Hematopoietic multipotent progenitor cell treated with erythropoietin and hydrocortisone succinate and interleukin-3 and kit ligand, for 15 days (in vitro differentiated cells): ENCODE measurements at regions not wholly inside any gene's neighbourhood (a gene's known extent, or its start where the extent isn't known, plus 50 kb on each side); places are given as distances from the start of the nearest gene placed in this dataset.

Experiments used
- DNase-seq: peaks from one replicate; pipeline ENCODE4 v3.0.0-alpha.2; 2015; ENCODE audit warnings: low spot score

DNA sequence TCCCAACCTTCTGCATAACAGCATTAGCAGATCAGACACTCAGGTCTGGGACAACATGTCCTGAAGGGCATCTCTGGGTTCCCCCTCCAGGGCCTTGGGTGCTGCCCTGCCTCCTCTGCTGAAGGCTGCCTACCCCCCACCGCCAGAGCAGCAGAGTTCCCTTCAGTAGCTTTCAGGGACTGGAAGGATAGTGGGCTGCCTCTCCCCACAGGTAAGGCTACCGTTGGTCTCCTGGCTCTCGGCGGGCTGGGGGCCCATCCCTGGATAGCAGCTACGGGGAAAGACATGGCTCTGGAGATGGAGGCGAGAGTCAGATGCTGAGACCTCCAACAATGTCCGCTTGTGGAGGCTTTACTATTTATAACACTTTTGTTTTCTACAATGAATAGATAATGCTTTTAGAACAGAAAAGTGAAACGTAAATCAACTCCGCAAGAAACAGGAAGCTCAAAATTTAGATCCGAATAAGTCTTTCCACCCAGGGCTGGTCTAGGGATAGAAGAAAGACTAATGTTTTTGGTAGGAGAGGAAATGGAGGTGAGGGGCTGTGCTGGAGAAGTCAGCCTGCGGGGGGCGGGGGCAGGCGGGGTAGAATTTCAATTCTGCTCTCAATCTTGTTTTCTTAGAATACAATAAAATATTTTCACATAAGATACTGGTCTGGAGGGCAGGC lies 58.4 kb downstream of the ARL4C start:
- no peak for DNase-seq

DNA sequence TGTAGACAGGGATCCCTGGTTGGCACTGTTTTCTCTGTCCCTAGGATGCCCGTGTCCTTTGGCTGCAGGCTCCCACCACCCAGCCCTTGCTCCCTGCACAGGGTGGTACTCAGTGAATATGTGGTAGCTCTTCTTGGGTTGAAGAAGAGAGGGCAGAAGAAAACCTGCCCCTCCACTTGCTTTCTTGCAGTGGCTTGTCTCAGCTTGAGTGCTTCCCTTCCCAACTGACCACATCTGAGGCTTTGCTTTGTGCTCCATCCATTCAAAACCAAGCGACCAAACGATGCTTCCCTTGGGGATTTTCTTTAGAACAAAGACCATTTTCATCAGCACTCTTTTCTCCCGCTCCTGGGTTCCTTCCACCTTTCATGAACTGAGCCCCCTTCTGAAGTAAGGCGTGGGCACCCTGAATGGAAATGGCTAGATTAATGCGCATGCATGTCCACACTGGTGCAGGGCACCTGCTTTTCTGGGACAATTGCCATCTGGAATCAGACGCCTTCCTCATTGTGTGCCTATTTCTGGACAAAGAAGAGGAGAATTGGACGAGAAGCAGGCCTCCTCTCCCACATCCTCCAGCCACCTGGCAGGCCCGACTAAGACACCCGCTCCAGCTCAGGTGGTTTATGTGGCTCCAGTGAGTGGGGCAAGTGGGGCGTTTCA lies 59.1 kb downstream of the ARL4C start:
- no peak for DNase-seq

DNA sequence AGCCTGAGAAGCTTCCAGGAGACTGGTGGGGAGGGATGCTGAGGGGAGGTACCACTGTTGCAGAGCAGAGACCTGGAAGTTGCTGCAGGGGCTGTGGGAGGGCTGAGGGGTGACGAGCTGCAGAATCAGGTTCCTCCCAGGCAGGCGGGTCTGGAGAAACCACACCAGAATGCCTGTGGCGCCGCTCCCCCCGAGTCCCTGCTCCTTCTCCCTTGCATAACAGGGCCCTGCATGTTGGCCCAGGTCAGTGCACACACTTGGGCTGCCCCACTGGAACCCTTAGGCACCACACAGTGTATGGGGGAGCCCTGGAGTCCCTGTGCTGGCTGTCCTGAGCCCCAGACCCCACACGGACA lies 60.4 kb downstream of the ARL4C start:
- DNase-seq, result no peak

DNA sequence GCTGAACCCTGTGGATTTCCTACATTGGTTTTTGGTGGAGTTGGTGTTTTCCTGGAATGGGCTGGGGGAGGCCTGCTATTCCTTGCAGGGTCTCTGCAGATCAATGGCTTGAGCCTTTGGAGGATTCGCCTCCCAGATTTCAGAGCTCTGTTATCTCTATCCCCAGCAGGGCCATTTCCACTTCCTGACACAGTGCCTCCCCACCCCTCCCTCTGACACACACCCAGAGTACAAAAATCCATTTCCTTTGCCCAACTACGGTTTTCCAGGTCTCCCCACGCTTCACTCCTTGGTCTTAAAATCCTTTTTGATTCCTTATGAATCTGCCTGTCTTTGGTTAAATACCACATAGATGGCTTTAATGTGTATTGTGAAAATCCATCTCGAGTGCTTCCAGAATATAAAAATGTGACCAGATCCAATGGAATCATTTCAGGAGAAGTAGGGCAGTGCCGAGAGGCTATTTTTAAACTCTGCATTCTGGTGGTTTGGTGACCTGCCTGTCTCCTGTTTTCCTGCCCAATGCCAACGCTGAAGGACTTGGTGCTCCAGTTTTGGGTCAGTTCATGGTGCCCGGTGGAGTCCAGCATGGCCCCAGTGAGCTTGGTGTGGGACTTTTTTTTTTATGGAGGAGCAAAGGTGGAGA lies 60.9 kb downstream of the ARL4C start:
- DNase-seq, result no peak

DNA sequence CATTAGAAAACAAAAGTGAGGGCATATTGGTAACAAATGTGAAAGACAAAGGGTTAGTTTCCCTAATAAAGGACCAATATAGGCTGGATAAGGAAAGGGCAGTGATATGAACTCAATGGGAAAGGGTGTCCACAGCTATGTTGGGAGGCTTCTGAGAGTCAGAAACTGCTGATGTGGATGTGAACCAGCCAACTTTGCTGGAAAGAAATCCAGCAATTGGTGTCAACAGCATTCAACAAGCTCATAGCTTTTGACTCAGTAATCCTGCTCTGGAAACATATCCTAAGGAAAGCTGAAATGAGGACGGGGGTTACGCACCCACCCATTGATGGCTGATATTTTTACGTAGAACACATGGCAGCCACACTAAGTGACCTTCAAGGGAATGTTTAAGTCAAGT lies 63.7 kb downstream of the ARL4C start:
- DNase-seq, result no peak

DNA sequence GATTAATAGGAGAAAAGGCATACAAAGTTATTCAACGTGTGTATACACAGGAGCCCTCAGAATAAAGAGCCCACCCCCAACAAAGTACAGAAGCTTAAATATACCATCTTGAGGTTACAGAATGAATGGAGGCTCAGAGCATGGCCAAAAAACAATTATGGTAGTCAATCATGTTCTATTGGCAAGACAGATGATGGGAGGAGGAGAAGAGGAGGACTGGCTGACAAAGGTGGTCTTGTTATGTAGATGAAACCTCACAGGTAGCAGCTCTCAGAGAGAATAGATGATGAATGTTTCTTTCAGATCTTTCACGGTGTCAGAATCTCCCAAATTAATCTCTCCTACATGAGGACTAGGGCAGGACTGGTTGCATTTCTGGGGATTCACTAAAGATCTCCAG lies 66.0 kb downstream of the ARL4C start:
- DNase-seq, result no peak

DNA sequence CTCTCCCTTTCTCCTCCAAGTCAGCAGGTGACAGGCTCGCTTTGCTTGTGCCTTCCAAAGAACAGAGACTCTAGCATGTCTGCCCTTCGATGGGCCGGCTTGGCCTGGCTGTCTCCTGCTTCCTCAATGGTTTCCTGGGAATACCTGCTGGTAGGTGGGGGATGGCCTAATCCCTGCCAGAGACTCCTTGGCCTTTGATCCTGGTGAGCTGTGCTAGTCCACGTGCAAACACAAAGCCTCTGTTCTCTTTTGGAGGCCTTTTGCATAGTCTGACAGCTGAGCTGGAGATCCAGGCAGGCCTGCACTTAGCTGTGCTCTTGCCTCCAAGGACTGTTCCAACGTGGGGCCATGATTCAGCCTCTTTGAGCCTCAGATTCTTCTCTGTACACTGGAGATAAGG lies 67.6 kb downstream of the ARL4C start:
- DNase-seq, result no peak

DNA sequence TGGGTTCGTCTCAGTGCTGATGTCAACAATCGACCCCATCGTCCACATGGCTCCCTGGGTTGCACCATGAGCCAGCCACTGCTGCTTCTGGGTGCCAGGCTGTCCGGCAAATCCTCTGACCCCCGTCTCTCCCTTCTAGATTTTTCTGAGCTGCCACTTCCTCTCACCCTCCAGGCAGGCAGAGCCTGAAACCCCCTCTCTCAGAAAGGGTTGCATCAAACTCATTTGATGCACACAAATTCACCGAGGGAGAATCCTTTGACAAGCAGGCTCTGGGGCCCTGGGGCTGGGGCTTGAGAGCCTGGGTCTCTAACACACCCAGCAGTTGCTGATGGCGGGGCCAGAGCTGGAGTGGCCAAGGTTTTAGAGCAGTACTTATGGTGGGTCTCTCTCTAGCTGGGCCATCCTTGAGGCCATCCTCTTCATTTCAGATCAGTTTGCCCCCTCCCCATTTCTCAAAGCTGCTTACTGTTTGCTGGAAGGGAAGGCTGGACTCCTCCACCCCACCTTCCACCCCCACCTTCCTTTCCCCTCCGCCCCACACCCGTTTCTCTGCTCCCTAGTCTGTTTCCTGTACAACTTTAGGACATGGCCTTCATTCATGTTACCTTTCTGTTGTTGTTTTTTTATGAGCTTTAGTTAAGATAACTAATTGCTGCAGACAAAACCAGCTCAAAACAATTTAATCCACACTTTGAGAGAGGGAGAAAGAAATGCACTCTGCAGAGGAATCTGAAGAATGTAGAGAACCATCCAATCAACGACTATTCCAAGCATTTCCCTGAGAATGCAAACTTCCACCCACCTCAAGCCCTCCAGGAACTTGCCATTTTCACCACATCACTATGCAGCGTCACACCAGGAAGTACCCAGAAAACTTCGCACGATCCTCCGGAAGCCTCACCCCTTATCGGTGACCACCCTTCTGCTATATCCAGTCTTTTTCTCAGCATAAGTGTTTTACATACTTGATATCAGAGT lies 69.5 kb downstream of the ARL4C start:
- DNase-seq, result no peak

DNA sequence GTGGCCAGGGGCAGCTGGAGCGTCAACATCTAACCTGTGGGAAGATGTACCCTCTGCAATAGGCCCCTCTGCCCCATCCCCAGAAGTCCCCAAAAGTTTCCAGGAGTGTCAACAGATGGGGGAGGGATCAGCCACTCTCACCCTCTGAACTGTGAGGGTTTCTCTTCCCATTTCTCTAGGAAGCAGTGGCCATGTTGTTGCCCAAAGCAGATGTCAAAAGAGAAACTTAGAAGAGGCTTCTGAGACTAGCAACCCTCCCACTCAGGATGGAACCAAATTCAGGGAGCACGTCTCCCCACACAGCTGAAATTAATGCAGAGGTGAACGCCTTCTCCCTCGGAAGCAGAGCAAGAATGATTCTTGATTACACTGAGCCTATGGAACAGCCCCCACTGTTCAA lies 70.3 kb downstream of the ARL4C start:
- no peak for DNase-seq

DNA sequence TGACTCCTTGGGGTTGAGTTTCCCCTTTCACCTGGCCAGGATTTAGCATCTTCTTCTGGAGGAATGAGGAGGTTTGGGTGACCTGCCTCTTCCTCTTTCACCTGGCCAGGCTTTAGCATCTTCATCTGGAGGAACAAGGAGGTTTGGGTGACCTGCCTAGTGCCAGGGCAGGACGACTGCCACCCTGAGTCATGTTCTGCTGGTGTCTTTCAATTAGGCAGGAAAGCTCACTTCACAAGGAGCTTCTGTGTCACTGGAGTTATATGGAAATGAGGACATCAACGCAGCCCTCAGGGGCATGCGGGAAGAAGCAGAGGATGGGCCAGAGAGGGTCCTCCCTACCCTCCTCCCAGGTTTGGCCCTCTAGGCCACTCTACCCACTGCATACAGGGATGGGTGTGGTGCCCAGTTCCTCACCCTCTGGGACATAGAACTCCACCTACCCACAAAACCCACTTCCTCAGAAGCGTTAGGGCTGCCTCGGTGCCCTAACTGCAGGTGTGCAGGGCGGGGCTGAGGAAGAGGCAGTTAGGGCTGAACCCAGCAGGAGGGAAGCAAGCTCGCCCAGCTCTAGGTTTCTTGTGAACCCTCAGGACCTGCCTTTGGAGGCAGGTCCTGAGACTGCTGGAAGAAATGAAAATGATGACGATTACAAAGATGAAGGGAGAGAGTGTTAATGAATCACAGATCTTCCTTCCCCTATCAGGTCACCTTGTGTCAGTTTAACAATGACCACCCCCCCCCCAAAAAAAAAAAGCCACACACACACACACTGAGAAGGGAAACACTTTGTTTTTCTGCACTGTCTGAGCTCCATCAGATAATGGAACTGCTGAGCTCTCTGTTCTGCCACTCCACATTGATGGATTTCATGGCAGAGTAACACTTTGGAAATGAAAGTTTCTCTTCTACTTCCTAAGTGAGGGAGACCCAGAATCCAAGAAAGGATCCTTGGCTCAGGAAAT lies 71.0 kb downstream of the ARL4C start:
- no peak for DNase-seq

DNA sequence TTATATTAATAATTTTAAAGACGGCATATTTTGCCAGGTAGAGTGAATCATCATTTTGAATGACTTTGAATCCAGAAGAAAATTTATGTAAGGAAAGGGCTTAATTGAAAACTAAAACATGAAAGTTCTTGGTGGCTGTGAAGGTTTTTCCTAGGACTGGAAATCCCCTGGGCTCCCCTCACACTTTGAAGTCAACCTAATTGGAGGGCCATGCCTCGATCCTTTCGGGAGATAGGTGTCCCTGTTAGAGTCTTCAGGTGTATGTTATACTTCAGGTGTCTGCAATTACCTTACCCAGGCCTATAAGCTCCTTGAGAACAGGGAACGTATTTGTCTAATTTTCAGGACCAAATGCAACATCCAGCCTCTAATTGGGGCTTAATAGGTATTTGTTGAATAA lies 73.0 kb downstream of the ARL4C start:
- DNase-seq, result no peak

DNA sequence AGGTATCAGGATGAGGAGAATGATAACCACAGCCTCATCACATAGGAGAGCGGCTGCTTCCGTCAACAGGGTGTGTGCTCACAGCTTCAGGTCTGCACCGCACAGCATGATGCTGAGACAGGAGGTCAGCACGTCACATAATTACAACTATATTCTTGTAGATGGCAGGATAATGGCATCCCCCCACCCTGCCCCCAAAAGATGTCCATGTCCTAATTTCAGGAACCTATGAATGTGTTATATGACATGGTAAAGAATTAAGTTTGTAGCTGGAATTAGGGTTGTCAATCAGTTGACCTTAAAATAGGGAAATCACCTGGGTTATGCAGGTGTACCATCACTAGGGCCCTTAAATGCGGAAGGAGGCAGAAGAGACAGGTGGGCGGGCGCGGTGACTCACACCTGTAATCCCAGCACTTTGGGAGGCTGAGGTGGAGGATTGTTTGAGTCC lies 73.9 kb downstream of the ARL4C start:
- no peak for DNase-seq

DNA sequence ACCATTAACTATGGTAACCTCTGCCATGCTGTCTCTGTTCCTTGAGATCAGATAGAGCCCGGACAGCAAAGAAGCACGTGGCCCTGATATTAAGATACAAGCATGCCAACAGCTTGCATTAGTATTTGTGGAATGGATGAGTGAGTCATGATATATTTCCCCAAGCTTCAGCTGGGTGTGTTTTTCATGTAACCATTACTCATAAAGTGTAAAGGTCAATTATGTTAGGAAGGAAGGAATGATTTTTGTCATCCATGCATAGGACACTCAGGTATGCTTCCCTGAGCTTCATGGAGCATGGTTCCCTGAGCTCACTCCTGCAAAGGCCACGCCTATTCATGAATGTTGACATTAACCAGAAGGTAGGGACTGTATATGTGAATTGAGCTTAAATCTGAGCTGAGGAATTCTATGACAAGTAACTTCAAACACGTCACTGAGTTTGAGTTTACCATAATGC lies 74.6 kb downstream of the ARL4C start:
- DNase-seq, result no peak

DNA sequence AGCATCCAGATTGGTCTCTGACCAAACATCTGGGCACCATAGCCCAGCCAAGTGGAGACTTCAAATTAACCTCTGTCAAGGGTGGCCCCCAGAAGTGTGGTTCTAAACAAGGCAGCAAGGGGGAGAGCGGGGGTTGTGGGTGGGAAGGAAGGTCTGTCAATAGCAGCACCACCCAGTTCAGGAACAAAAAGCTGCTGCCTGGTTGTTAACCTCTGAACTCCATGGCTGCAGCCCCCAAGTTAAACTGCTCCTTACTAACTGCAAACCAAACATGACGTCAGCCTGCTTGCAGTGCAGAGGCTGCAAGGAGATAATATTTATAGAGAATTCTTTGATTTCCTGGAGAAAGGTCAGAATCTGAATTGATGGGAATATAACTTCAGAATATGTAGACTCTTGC lies 76.5 kb downstream of the ARL4C start:
- no peak for DNase-seq

DNA sequence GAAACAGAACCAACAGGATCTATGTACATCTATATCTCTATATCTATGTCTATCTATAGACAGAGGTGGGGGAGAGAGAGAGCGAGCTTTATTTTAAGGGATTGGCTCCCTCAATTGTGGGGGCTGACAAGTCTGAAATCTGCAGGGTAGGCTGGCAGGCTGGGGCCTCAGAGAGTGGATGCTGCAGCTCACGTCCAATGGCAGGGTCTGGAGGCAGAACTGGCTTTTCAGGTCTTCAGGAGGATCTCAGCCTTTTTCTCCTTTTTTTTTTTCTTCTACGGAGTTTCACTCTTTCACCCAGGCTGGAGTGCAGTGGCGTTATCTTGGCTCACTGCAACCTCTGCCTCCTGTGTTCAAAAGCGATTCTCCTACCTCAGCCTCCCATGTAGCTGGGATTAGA lies 77.2 kb downstream of the ARL4C start:
- DNase-seq, result no peak

DNA sequence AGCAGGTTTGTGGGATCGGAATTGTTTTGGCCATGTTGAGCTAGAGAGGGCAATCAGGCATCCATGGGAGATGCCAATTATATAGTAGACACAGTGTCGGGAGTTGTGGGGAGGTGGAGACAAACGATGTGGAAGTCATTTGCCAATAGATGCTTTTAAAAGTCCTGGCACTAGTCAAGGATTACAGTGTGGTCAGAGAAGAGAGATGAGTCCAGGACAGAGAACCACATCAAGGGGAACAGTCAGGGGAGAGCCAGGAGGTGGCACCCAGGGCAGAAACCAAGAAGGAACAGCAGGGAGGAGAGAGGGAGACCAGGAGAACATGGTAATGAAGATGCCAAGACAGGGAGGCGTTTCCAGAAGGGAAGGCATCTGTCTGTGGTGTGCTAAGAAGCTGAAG lies 81.2 kb downstream of the ARL4C start:
- DNase-seq, result no peak

DNA sequence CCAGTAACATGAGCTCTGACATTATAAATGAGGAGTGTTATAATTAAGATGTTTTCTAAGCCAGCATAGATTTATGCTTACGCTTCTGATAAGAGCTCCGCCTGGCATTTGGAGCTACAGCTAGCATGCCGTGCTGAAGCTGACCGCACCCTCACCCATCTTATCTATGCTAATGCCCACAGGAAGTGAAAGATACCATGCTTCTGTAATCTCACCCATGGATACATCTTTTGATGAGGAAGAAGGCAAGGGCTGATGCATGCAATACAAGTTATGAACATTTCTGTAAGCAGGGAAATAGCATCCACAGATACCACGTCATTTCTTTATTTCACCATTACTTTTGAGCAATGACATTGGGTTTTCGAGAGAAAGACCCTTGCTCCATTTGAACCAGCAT lies 82.3 kb downstream of the ARL4C start:
- no peak for DNase-seq

DNA sequence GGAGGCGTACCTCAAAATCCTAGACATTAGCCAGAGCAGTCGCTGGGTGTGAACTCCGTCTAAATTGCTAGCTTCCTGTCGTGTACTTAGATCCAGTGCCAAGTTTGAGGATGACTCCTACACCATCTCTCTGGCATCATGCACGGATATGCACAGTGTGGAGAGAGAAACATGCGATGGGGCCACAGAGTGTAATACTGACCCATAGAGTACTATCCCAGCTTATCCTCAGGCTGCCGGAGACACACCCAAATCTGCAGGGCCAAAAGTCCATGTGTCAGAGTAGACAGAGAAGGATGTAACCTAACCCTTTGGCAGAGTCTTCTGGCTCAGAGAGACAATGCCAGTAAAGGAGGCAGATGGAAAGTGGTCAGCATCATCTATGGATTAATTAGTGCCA lies 84.2 kb downstream of the ARL4C start:
- DNase-seq, result no peak

DNA sequence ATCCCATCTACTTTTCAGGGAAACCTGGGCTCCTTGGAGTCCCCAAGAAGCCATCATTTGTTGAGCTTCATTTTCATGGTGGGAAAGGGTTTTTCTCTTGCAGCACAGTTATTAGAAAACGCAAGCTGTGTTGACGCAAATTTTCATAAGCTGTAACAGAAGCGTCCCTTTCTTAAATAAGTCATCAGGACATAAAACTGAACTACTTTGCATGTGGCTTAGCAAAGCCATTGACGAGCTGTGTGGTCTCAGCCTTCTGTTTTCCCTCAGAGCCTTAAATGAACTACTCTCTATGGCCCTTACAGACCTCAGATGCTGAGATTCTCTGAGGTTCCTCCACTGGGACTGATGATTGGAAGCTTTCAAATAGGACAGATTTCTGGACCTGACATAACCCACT lies 85.1 kb downstream of the ARL4C start:
- no peak for DNase-seq

DNA sequence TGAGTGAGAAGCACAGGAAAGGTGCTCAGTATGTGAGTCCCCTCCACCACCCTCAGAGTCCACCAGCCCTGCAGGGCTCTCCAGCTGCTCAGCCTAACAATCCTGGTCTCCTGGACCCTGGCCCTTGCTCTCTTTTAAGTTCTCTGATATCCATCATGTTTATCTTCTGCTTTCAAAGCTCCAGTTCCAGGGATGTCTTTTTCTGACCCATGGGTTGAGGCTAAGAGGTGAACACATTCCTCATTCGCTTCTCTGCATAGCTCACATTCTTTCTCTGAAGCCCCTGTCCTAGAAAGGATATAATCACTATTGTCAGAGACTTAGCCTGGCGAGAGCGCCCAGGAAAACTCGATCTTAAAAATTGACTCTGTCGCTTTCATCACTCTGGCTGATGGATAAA lies 86.4 kb downstream of the ARL4C start:
- DNase-seq, result no peak

DNA sequence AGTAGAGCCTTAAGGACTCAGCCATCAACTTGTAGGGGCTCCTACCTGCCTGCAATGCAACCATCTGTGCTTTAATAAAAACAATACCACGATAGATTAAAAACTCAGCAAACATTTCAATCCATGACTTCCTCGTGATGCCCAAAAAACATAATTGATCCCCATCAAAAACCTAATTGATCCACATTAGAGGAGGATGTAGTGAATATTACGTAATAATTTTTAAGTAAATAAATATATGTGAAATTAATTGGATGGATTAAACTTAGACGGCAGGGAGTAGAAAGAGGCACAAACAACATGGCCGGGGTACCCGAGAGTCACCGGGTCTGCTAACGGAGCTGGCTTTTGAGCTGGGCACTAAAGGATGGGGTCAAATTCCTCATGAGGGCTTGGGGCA lies 87.3 kb downstream of the ARL4C start:
- DNase-seq, result no peak
